HepG2 (cell line): ENCODE measurements at regions not wholly inside any gene's neighbourhood (a gene's known extent, or its start where the extent isn't known, plus 50 kb on each side); places are given as distances from the start of the nearest gene placed in this dataset.

Experiments used
- DMAP1 ChIP-seq: IDR thresholded peaks from 2 replicates; pipeline ENCODE4 v1.6.1; 2016
- SP1 ChIP-seq, 2 experiments: fragments of 450-650 bp in 1 of 2; sonication (generic) in 1 of 2; formaldehyde crosslinking in 1 of 2; IDR thresholded peaks; 2 replicates each; pipeline versions ENCODE4 v1.4.0 to v1.6.1; 2016 to 2020; ENCODE audit warnings: missing genetic modification reagents in 1 of 2
- ZBTB40 ChIP-seq, 2 experiments: fragments of 450-650 bp in 1 of 2; sonication (generic) in 1 of 2; formaldehyde crosslinking in 1 of 2; IDR thresholded peaks; 2 replicates each; pipeline versions ENCODE4 v1.6.1 to v1.8.0; 2016 to 2022; ENCODE audit warnings: antibody characterized with exemption in 1 of 2, mild to moderate bottlenecking in 1 of 2, missing genetic modification reagents in 1 of 2
- ZNF580 ChIP-seq: IDR thresholded peaks from 2 replicates; pipeline ENCODE4 v1.6.1; 2016; ENCODE audit warnings: low read depth, borderline replicate concordance
- ZNF781 ChIP-seq: sonication (generic); formaldehyde crosslinking; IDR thresholded peaks from 2 replicates; pipeline ENCODE4 v1.5.1; 2020; ENCODE audit warnings: borderline replicate concordance, mild to moderate bottlenecking, missing genetic modification reagents; ENCODE audit errors: not compliant biosample characterization

GRCh38 chr15:62841269-62841628, 201.3 kb upstream of the TPM1 start (continued):
- no peak for TF ChIP-seq ZBTB40 (IDR thresholded peaks at IDR 0.05)
- no peak for TF ChIP-seq ZBTB40 (CRISPR knock-in tag; IDR thresholded peaks at IDR 0.05)
- no peak for TF ChIP-seq SP1 (IDR thresholded peaks at IDR 0.05)
- TF ChIP-seq SP1 (CRISPR knock-in tag; IDR thresholded peaks at IDR 0.05), result no peak
- no peak for TF ChIP-seq ZNF781 (CRISPR knock-in tag)
- no peak for TF ChIP-seq ZNF580 (CRISPR knock-in tag)
- no peak for TF ChIP-seq DMAP1 (CRISPR knock-in tag)
